Loucy (cell line): ENCODE measurements at regions not wholly inside any gene's neighbourhood (a gene's known extent, or its start where the extent isn't known, plus 50 kb on each side); places are given as distances from the start of the nearest gene placed in this dataset.

ENCODE experiments used
- CTCF ChIP-seq: fragments of 200-600 bp; sonication (generic); conservative IDR thresholded peaks from 2 replicates; pipeline ENCODE4 v1.5.1; 2014; ENCODE audit warnings: mild to moderate bottlenecking, antibody characterized with exemption, low read length
- EZH2phosphoT487 ChIP-seq: fragments of 200-600 bp; IDR thresholded peaks from 2 replicates; pipeline ENCODE4 v1.6.1; 2018; ENCODE audit warnings: antibody characterized with exemption, mild to moderate bottlenecking, moderate library complexity, borderline replicate concordance

DNA sequence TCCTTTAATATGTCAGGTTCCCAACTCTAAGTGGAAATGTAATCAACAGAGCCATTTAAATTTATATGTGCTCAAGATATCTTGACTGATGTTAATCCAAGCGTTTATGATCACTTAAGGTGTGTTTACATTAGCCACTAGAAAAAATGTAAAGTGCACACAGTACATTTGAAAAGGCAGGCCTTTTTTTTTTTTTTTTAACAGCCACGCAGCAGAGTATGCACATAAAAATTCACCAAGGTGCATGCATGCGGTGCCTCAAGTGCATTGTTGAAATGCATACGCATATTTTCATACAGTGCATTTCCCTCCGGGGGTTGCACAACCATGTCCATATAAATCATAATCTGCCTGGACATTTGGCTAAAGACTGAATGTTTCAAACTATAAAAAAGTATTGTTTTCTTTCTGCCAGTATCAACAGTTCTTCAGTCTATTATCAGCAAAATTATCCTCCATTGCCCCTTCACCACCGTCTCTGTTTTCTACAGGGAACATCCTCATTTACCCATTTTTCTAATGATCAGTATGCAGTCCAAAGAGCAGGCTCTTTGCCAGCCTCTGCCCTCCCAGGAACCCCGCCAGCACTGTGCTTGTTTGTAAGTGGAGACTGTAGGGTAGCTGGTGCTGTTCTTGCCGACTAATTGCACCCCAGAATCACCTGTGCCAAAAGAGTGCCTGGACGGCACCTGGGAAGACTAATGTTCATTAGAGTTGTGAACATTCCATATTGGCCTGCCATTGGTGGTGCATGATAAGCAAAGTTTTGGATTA, 611.2 kb upstream of the CFAP20DC start:
- TF ChIP-seq CTCF (no peak), EZH2phosphoT487 (no peak)
